ENCODE measurements at regions not wholly inside any gene's neighbourhood (a gene's known extent, or its start where the extent isn't known, plus 50 kb on each side); places are given as distances from the start of the nearest gene placed in this dataset.

- CTCF ChIA-PET, result no interaction called here
- RAD21 ChIA-PET (ENCODE audit: low non-redundant PET in 1 of 2, low total read pairs in 2 of 2, uncharacterized antibody in 2 of 2, unreplicated experiment in 2 of 2), result no interaction called here
- intact Hi-C loops (cut with micrococcal nuclease), result no loop called here
- POLR2A ChIA-PET, result no interaction called here
- no peak for ATAC-seq
- Histone ChIP-seq H3K9me2 (ENCODE audit: insufficient read depth) (no peaks in the 10 kb centered on the region), H4K20me1 (ENCODE audit: insufficient read depth) (no peaks in the 10 kb centered on the region), H3K4me1 (ENCODE audit: control insufficient read depth in 1 of 2, insufficient read depth in 2 of 2, low read length in 2 of 2) (no peaks in the 10 kb centered on the region), H3K36me3 (ENCODE audit: control insufficient read depth in 1 of 2, insufficient read depth in 2 of 2, low read length in 2 of 2) (no peaks in the 10 kb centered on the region), H3K9ac (ENCODE audit: low read length) (no peak overlapping the region), H3K4me2 (ENCODE audit: low read length) (no peak overlapping the region), H3K9me3 (ENCODE audit: control insufficient read depth in 1 of 2, insufficient read depth in 1 of 2, low read depth in 1 of 2, low read length in 2 of 2) (no peaks in the 10 kb centered on the region), H3K79me2 (ENCODE audit: insufficient read depth, low read length) (no peaks in the 10 kb centered on the region), H3K27me3 (ENCODE audit: insufficient read depth, low read length) (no peaks in the 10 kb centered on the region), H2AFZ (ENCODE audit: low read depth, low read length, poor library complexity, severe bottlenecking) (no peak overlapping the region), H3K4me3 (replicated peaks in 1 of 2; ENCODE audit: low read depth in 1 of 2, low read length in 2 of 2) (no peak overlapping the region), H3K27ac (ENCODE audit: low read depth, low read length) (no peak overlapping the region)
- no TSS peak for BruUV-seq (replicated peaks)
- DNase-seq (ENCODE audit: low read depth, low spot score), result no peak
- TF ChIP-seq, protein P1, sequence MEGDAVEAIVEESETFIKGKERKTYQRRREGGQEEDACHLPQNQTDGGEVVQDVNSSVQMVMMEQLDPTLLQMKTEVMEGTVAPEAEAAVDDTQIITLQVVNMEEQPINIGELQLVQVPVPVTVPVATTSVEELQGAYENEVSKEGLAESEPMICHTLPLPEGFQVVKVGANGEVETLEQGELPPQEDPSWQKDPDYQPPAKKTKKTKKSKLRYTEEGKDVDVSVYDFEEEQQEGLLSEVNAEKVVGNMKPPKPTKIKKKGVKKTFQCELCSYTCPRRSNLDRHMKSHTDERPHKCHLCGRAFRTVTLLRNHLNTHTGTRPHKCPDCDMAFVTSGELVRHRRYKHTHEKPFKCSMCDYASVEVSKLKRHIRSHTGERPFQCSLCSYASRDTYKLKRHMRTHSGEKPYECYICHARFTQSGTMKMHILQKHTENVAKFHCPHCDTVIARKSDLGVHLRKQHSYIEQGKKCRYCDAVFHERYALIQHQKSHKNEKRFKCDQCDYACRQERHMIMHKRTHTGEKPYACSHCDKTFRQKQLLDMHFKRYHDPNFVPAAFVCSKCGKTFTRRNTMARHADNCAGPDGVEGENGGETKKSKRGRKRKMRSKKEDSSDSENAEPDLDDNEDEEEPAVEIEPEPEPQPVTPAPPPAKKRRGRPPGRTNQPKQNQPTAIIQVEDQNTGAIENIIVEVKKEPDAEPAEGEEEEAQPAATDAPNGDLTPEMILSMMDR (IDR thresholded peaks at IDR 0.05 in 2 of 3, conservative IDR thresholded peaks at IDR 0.05 in 1 of 3; ENCODE audit: borderline replicate concordance in 1 of 3, insufficient read depth in 1 of 3, low read depth in 2 of 3, low read length in 2 of 3), result no peak
- no peak for TF ChIP-seq EGR1 (IDR thresholded peaks at IDR 0.05; ENCODE audit: low read depth)
- TF ChIP-seq ZNF274 (IDR thresholded peaks at IDR 0.05; ENCODE audit: low read depth, low read length), result no peak
- TF ChIP-seq EZH2phosphoT487 (IDR thresholded peaks at IDR 0.05; ENCODE audit: borderline replicate concordance), result no peak
- no peak for TF ChIP-seq ELF1 (IDR thresholded peaks at IDR 0.05; ENCODE audit: borderline replicate concordance, low read depth)
- no peak for TF ChIP-seq EZH2 (IDR thresholded peaks at IDR 0.05)
- no peak for TF ChIP-seq SIN3A (IDR thresholded peaks at IDR 0.05; ENCODE audit: low read depth)
- no peak for TF ChIP-seq POLR2AphosphoS5 (IDR thresholded peaks at IDR 0.05; ENCODE audit: low read depth, low read length)
- TF ChIP-seq CBX3 (IDR thresholded peaks at IDR 0.05; ENCODE audit: low read depth), result no peak
- TF ChIP-seq, protein P2, sequence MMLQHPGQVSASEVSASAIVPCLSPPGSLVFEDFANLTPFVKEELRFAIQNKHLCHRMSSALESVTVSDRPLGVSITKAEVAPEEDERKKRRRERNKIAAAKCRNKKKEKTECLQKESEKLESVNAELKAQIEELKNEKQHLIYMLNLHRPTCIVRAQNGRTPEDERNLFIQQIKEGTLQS (IDR thresholded peaks at IDR 0.05), result no peak
- TF ChIP-seq ZFX (IDR thresholded peaks at IDR 0.05), result no peak
- no peak for TF ChIP-seq TCF7L2 (IDR thresholded peaks at IDR 0.05; ENCODE audit: borderline replicate concordance, extremely low read depth, insufficient read depth, insufficient read length)
- no peak for TF ChIP-seq REST (IDR thresholded peaks at IDR 0.05; ENCODE audit: low read depth)
Measured at GRCh38 chr11:28815110-28815509, 706.9 kb downstream of the METTL15 start.
